GM19351 (cell line): ENCODE measurements at regions not wholly inside any gene's neighbourhood (a gene's known extent, or its start where the extent isn't known, plus 50 kb on each side); places are given as distances from the start of the nearest gene placed in this dataset.

Source experiments
- ATAC-seq: cut with Tn5 transposase; IDR thresholded peaks from one replicate; pipeline ENCODE4 v1.9.1; 2021; ENCODE audit warnings: mild to moderate bottlenecking, moderate library complexity; ENCODE audit not compliant: unreplicated experiment

- no peak for ATAC-seq
Measured at GRCh38 chr14:98606041-98606640, 665.9 kb downstream of the BCL11B start.

- ATAC-seq: no peak
Measured at GRCh38 chr14:98606816-98607215, 665.2 kb downstream of the BCL11B start.

DNA sequence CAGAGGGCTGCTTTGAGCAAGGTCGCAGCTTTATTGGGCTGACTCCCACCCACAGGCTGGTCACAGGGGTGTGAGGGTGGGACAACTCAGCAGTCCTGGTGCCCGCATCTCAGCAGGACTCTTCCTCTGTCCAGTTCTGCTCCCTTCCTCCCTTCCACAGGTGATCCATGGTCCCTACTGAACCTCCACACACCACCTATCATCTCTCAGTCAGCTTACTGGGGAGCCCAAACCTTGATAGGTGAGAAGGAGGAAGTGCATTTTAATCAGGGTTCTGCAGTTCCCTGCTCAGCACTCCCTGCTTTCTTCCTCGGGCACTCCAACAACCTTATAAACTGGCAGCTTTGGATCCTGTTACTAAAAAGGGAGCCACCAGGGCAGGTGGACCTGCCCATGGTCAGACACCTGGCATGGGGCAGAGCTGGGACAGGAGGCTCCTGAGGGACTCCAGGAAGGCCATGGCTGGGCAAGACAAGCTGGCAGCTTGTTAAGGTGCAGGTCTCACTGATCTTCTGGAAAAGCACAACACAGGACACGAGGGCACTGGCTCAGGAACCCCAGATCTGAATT lies 664.6 kb downstream of the BCL11B start:
- ATAC-seq: no peak

DNA sequence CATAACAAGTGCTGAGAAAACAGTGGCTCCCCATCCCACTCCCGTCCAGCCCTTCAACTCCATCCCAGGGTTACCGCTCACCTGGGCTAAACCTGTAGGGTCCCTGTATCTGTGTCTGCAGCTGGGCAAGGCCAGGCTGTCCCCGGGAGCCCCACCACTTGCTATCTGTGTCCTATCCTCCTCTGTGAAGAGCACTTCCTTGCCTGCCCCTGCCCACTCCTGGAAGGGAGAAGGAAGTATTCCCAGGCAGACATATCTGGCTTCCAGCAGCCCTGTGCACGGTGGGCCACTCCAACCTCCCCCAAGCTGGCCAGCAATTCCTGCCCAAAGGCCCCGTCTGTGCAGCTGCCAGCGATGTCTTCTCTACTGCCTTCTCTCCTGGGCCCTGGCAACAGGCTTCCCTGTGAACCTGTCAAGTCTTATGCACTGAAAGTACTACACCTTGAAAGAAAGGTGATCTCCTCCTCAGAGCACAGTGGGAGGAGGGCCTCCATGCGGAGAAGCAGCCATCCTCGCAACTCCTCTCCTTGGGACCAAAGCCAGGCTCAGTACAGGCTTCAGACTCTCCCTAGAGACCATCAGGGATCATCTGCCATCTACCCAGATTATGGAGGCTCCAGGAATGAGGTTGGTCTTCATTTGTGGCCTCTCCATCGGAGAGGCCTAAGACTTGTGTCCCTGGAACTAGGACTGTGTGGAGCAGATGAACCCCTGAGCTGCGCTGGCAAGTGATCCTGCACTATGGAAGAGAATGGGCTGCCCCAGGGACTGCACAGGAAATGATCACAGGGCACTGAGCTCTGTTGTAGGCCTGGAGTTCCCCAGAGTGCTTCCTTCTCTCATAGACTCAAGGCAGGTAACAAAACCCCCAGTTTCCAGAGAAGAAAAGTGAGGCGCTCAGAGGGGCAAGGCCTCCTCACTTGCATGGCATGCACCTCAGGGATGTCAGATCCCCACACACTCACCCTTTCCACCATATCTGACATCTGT lies 663.6 kb downstream of the BCL11B start:
- ATAC-seq: no peak

GRCh38 chr14:98612434-98613200 lies 659.4 kb downstream of the BCL11B start:
- no peak for ATAC-seq

DNA sequence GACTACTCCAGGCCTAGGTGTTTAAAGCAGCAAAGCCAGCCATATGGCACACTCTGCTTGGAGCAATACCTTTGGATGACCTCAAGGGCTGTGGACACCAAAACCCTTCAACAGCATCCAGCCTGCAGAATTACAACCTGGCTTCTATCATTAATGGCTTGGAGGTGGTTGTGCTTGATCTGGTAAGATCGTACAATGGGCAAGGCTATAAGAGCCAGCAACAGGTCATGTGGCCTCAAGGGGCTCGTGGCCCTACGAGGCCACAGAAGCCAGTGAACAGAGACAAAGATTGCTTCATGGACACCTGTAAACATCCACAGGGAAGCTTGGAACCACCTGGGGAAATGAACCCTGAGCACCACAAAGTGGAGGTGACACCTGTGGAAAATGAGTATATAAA lies 657.3 kb downstream of the BCL11B start:
- no peak for ATAC-seq

DNA sequence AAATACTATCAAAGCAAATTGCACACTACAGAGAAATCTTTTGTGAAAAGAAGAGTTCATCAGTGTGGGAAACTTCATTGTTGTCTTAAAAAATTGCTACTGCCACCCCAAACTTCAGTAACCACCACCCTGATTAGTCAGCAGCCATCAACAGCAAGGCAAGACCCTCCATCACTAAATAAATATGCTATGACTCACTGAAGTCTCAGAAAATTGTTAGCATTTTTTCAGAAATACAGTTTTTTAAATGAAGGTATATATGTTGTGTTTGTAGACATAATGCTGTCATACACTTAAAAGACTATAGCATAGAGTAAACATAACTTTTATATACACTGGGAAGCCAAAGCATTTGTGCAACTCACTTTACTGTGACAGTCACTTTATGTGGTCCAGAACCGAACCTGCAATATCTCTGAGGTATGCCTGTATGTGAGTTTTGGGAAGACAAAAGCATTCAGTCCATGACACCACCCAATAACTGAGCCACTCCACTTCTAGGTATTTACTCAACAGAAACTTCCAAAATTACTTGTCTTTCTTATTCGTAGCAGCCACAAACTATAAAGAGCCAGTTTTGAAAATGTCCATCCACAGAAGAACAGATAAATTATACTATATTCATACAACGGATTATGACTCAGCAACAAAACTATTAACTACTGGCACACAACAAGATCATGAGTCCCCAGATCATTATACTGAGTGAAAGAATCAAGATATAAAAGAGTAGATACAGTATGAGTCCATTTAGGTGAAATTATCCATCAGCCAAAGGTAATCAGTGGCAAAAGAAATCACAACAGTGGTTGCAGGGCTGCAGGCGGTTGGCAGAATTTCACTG lies 649.6 kb downstream of the BCL11B start:
- ATAC-seq: no peak

- no peak for ATAC-seq
Measured at GRCh38 chr14:98623788-98624415, 648.1 kb downstream of the BCL11B start.

DNA sequence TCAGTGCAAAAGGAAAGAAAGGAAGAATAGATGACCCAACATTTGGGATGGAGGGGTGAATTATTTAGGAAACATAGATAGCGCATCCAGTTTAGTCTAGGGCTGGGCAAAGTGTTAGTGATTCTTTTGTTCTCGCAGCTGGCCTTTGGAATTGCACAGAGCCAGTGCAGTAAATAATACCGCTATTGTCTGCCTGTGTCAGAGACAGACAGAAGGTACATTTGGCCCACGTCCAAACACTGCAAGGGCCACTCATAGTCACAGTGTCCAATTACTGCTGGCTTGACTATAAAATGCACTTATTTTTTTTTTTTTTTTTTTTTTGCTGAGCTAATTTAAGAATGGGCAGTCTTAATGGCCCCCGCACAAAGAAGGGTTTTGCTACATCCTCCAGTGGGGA lies 638.6 kb downstream of the BCL11B start:
- no peak for ATAC-seq

DNA sequence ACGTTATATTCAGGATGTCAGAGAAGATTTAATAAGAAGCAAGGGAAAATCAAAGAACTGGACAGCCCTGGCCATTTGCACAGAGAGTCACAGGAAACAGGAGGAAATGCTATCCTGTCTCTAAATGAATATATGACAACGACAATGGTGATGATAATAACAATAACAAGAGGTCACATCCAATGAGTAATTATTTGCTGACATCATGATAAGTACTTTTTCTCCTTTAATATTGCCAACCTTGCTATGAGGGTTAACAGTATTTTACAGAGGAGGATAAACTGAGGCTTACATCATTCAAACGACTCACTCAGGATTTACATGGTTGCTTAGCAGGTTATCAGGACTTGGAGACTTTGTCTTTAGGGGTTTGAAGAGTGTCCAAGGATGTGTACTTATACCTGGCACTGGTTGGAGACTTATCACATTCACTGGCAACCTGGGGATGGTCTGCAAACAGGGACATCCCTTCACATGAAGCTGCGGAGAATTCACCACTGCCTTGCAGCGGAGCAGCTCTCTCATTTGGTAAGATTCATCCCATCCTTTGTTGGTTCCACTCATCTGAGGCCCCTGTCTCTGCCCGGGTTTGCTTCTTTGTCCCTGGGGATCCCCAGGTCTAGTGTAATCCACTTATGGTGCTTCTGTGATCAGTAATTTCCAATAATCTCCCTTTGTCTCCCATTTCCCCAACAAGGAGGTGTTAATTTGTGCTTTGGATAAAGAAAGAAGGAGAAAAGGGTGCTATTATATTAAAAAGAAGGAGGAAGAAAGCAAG lies 637.8 kb downstream of the BCL11B start:
- ATAC-seq: no peak

DNA sequence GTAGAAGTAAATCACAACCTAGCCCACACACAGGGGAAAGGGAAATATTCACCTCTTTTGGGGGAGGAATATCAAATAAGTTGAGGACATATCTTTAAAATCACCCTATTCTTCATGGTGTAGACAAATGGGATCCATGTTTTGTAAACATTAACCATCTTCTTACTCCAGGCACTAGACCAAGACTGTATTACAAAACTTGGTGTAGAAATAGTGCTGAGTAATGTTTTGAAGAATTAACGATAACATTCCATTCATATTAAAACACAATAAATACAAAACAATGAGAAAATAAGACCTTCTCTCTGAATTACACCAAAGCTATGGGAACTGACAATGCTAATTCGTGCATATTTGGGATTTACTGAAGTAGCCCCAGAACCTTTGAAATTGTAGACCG lies 633.6 kb downstream of the BCL11B start:
- ATAC-seq: no peak

DNA sequence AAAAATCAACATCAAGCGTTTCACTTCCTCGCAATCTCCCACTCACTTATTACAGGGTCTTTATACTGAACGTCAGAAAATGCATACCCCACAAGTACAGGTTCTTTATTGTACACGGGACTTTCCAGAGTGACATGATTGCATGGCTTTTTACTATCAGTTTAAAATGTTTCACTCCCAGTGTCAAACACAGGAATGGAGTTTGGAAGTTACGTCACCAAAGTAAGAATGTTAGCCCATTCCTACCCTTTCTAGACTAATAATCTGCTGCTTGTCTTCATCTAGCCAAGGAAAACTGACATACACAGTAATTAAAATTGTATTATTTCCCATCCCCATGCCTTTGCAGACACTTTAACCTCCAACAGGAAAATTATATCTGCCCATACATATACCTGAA lies 624.2 kb downstream of the BCL11B start:
- no peak for ATAC-seq

GRCh38 chr14:98651037-98651436 lies 621.0 kb downstream of the BCL11B start:
- no peak for ATAC-seq

- ATAC-seq: no peak
Measured at GRCh38 chr14:98665007-98665406, 607.0 kb downstream of the BCL11B start.

DNA sequence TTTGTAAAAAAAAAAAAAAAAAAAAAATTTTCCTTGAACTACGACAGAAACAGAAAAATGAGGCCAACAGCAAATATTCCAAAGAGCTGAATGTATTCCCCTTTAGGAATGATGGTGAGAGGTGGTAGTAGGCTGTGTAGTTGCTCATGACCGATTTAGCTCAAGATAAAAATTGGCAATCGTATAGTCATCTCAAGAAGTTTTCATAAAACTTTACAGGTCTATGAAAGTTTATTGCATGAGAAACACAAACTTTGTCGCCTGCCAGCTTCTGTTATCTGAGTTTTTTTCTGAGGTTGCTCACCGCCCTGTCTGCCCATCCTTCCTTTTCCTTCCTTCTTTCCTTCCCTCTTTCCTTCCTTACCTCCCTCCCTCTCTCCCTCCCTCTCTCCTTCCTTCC lies 605.5 kb downstream of the BCL11B start:
- ATAC-seq: no peak

- ATAC-seq: no peak
Measured at GRCh38 chr14:98682033-98682432, 590.0 kb downstream of the BCL11B start.

GRCh38 chr14:98682726-98683125 lies 589.3 kb downstream of the BCL11B start:
- ATAC-seq: no peak

DNA sequence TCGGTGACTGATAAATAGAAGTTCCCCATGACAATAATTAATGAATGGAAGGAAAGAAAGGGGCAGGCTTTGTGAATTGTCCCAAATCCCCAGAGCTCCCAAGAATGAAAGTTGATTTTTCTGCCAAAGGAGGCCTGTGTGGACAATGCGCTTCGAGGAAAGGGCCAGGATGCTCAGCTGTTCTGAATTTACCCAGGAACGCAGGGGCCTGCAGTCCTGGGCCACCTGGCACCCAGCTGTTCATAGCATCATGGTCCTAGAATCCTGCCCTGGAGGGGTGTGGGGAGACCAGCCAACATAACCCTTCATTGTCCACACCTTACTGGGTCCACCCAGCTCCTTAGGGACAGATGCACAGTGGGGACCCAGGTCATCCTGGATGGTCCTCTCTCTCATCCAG lies 587.5 kb downstream of the BCL11B start:
- ATAC-seq: no peak

- no peak for ATAC-seq
Measured at GRCh38 chr14:98685725-98686124, 586.3 kb downstream of the BCL11B start.
